Upper lobe of left lung (tissue), 4 donors: ENCODE measurements at regions not wholly inside any gene's neighbourhood (a gene's known extent, or its start where the extent isn't known, plus 50 kb on each side); places are given as distances from the start of the nearest gene placed in this dataset.

Experiments
- POLR2A ChIP-seq, 4 donors: fragments of 450-650 bp; IDR thresholded peaks; one replicate each; pipeline ENCODE4 v1.5.1; 2016 to 2017; ENCODE audit warnings: antibody characterized with exemption in 4 of 4, mild to moderate bottlenecking in 2 of 4
- TF ChIP-seq, protein P1 (sequence below), 6 experiments: fragments of 450-650 bp in 4 of 6; fragments of 200-600 bp in 2 of 6; sonication (generic) in 2 of 6; IDR thresholded peaks; one replicate each; pipeline ENCODE4 v1.5.1; 2016 to 2019; ENCODE audit warnings: antibody characterized with exemption in 6 of 6

GRCh38 chr4:148857239-148857972, 415.2 kb upstream of the NR3C2 start:
- no peak for TF ChIP-seq POLR2A (IDR thresholded peaks at IDR 0.05)
- TF ChIP-seq, protein P1, sequence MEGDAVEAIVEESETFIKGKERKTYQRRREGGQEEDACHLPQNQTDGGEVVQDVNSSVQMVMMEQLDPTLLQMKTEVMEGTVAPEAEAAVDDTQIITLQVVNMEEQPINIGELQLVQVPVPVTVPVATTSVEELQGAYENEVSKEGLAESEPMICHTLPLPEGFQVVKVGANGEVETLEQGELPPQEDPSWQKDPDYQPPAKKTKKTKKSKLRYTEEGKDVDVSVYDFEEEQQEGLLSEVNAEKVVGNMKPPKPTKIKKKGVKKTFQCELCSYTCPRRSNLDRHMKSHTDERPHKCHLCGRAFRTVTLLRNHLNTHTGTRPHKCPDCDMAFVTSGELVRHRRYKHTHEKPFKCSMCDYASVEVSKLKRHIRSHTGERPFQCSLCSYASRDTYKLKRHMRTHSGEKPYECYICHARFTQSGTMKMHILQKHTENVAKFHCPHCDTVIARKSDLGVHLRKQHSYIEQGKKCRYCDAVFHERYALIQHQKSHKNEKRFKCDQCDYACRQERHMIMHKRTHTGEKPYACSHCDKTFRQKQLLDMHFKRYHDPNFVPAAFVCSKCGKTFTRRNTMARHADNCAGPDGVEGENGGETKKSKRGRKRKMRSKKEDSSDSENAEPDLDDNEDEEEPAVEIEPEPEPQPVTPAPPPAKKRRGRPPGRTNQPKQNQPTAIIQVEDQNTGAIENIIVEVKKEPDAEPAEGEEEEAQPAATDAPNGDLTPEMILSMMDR (IDR thresholded peaks at IDR 0.05) = no peak
